ENCODE measurements at regions not wholly inside any gene's neighbourhood (a gene's known extent, or its start where the extent isn't known, plus 50 kb on each side); places are given as distances from the start of the nearest gene placed in this dataset.

- Histone ChIP-seq H3K4me1 (ENCODE audit: control insufficient read depth, insufficient read depth, low read length) (no peaks in the 10 kb centered on the region), H3K36me3 (ENCODE audit: control insufficient read depth in 2 of 2, insufficient read depth in 1 of 2, low read length in 2 of 2) (no peaks in the 10 kb centered on the region), H3K4me3 (ENCODE audit: low read depth, low read length) (no peak overlapping the region), H3K9me3 (ENCODE audit: control insufficient read depth, insufficient read depth, low read depth, low read length) (no peaks in the 10 kb centered on the region), H3K27ac (ENCODE audit: extremely low read depth, low read depth, low read length) (no peak overlapping the region)
- POLR2A ChIA-PET = no interaction called here
- CTCF ChIA-PET = interaction anchor here (0.6 to 7.4 kb wide), 23 partner anchors 8 to 1205 kb away, joined by 3 to 186 read pairs (median 5); no protein-coding TSS in a partner anchor
- TF ChIP-seq ZNF48 (tag by site-specific recombination; IDR thresholded peaks at IDR 0.05) (no peak), ZNF211 (tag by site-specific recombination; IDR thresholded peaks at IDR 0.05; ENCODE audit: low read depth) (no peak), ZNF530 (tag by site-specific recombination; IDR thresholded peaks at IDR 0.05; ENCODE audit: low read depth) (no peak), MZF1 (tag by site-specific recombination; IDR thresholded peaks at IDR 0.05; ENCODE audit: borderline replicate concordance) (no peak), ZNF274 (IDR thresholded peaks at IDR 0.05; ENCODE audit: low read length) (no peak), ZNF274 (tag by site-specific recombination; IDR thresholded peaks at IDR 0.05; ENCODE audit: borderline replicate concordance) (no peak), ZNF202 (tag by site-specific recombination; IDR thresholded peaks at IDR 0.05; ENCODE audit: borderline replicate concordance) (no peak), ZNF133 (tag by site-specific recombination; IDR thresholded peaks at IDR 0.05) (no peak), KLF9 (tag by site-specific recombination; IDR thresholded peaks at IDR 0.05; ENCODE audit: low read depth) (no peak), ZNF19 (tag by site-specific recombination; IDR thresholded peaks at IDR 0.05; ENCODE audit: low read depth) (no peak), ZNF704 (tag by site-specific recombination; IDR thresholded peaks at IDR 0.05) (no peak), ZNF350 (tag by site-specific recombination; IDR thresholded peaks at IDR 0.05) (no peak), ZNF777 (tag by site-specific recombination; IDR thresholded peaks at IDR 0.05; ENCODE audit: borderline replicate concordance) (no peak), TRIM28 (IDR thresholded peaks at IDR 0.05; ENCODE audit: borderline replicate concordance, low read length) (no peak), ZNF544 (tag by site-specific recombination; IDR thresholded peaks at IDR 0.05) (no peak), ZNF677 (tag by site-specific recombination; IDR thresholded peaks at IDR 0.05) (no peak), ZNF354C (tag by site-specific recombination; IDR thresholded peaks at IDR 0.05; ENCODE audit: borderline replicate concordance, low read depth) (no peak)
- TF ChIP-seq, protein P1, sequence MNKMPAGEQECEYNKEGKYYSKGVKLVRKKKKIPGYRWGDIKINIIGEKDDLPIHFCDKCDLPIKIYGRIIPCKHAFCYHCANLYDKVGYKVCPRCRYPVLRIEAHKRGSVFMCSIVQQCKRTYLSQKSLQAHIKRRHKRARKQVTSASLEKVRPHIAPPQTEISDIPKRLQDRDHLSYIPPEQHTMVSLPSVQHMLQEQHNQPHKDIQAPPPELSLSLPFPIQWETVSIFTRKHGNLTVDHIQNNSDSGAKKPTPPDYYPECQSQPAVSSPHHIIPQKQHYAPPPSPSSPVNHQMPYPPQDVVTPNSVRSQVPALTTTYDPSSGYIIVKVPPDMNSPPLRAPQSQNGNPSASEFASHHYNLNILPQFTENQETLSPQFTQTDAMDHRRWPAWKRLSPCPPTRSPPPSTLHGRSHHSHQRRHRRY (tag by site-specific recombination; IDR thresholded peaks at IDR 0.05) = no peak
These were observed 66.1 kb upstream of the SMYD2 start for GRCh38 chr1:214214851-214215250.

GRCh38 chr1:214215583-214215982 lies 65.4 kb upstream of the SMYD2 start:
- ChIA-PET POLR2A (no interaction called here), CTCF (interaction anchor here (3.4 to 7.4 kb wide), 3 partner anchors 45 to 114 kb away, joined by 12 to 186 read pairs (median 44); no protein-coding TSS in a partner anchor)
- H3K4me1 ChIP-seq (ENCODE audit: control insufficient read depth, insufficient read depth, low read length) = no peaks in the 10 kb centered on the region
- no peak overlapping the region for H3K27ac ChIP-seq (ENCODE audit: extremely low read depth, low read depth, low read length)
- TF ChIP-seq, protein P2, sequence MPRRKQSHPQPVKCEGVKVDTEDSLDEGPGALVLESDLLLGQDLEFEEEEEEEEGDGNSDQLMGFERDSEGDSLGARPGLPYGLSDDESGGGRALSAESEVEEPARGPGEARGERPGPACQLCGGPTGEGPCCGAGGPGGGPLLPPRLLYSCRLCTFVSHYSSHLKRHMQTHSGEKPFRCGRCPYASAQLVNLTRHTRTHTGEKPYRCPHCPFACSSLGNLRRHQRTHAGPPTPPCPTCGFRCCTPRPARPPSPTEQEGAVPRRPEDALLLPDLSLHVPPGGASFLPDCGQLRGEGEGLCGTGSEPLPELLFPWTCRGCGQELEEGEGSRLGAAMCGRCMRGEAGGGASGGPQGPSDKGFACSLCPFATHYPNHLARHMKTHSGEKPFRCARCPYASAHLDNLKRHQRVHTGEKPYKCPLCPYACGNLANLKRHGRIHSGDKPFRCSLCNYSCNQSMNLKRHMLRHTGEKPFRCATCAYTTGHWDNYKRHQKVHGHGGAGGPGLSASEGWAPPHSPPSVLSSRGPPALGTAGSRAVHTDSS (tag by site-specific recombination; IDR thresholded peaks at IDR 0.05) = no peak
- TF ChIP-seq ZNF610 (tag by site-specific recombination; IDR thresholded peaks at IDR 0.05; ENCODE audit: borderline replicate concordance) (no peak), ZNF629 (tag by site-specific recombination; IDR thresholded peaks at IDR 0.05) (peak; percentile 50; the same call in 1 of the 2 replicates), ZNF335 (tag by site-specific recombination; conservative IDR thresholded peaks at IDR 0.05) (0 out of 2 replicates have a peak, but pooled peaks have one; percentile 18), ZNF133 (tag by site-specific recombination; IDR thresholded peaks at IDR 0.05) (0 out of 2 replicates have a peak, but pooled peaks have one; percentile 34), ZNF544 (tag by site-specific recombination; IDR thresholded peaks at IDR 0.05) (no peak), ZNF658 (tag by site-specific recombination; IDR thresholded peaks at IDR 0.05) (no peak), OSR2 (tag by site-specific recombination; IDR thresholded peaks at IDR 0.05) (0 out of 2 replicates have a peak, but pooled peaks have one; percentile 30), ZBTB21 (tag by site-specific recombination; IDR thresholded peaks at IDR 0.05) (peak; percentile 42; the same call in 1 of the 2 replicates), ZNF600 (tag by site-specific recombination; IDR thresholded peaks at IDR 0.05) (peak; percentile 57; the same call in 1 of the 2 replicates)
- H3K36me3 ChIP-seq (ENCODE audit: control insufficient read depth in 2 of 2, insufficient read depth in 1 of 2, low read length in 2 of 2) = no peaks in the 10 kb centered on the region
- no peaks in the 10 kb centered on the region for H3K9me3 ChIP-seq (ENCODE audit: control insufficient read depth, insufficient read depth, low read depth, low read length)
- H3K4me3 ChIP-seq (ENCODE audit: low read depth, low read length) = no peak overlapping the region

Measured in HEK293 (cell line).